HL-60 (cell line): ENCODE measurements at regions not wholly inside any gene's neighbourhood (a gene's known extent, or its start where the extent isn't known, plus 50 kb on each side); places are given as distances from the start of the nearest gene placed in this dataset.

Experiments
- DNase-seq, 2 experiments: peaks; one replicate each; pipeline ENCODE4 v3.0.0-alpha.2; 2010 to 2020; ENCODE audit warnings: low read depth in 1 of 2, low spot score in 1 of 2
- H3K27ac ChIP-seq: fragments of 250-450 bp; sonication (Bioruptor Pico); replicated peaks from 2 replicates; pipeline ENCODE4 v1.5.1; 2020; ENCODE audit warnings: mild to moderate bottlenecking, moderate library complexity
- H3K27me3 ChIP-seq: fragments of 250-450 bp; sonication (Bioruptor Pico); 2 replicates; pipeline ENCODE4 v1.5.1; 2021; ENCODE audit warnings: mild to moderate bottlenecking, moderate library complexity; ENCODE audit not compliant: insufficient read depth, poor library complexity, severe bottlenecking
- H3K4me3 ChIP-seq: replicated peaks from 2 replicates; pipeline ENCODE4 v1.5.1; 2011; ENCODE audit warnings: mild to moderate bottlenecking, control low read depth, low read length; ENCODE audit not compliant: insufficient read depth
- GABPA ChIP-seq: IDR thresholded peaks from 2 replicates; pipeline ENCODE4 v1.6.1; 2012; ENCODE audit warnings: low read depth
- POLR2AphosphoS5 ChIP-seq: IDR thresholded peaks from 2 replicates; pipeline ENCODE4 v1.6.1; 2012; ENCODE audit warnings: low read depth
- SPI1 ChIP-seq: IDR thresholded peaks from 2 replicates; pipeline ENCODE4 v1.6.1; 2012; ENCODE audit warnings: low read depth, mild to moderate bottlenecking, borderline replicate concordance
- TF ChIP-seq, protein P1 (sequence below): IDR thresholded peaks from one replicate; pipeline ENCODE4 v1.5.1; 2011; ENCODE audit warnings: low read length, control low read depth, inconsistent platforms; ENCODE audit not compliant: insufficient read depth
- TF ChIP-seq, protein P2 (sequence below): IDR thresholded peaks from 2 replicates; pipeline ENCODE4 v1.6.1; 2012; ENCODE audit warnings: low read depth; ENCODE audit not compliant: insufficient replicate concordance

DNA sequence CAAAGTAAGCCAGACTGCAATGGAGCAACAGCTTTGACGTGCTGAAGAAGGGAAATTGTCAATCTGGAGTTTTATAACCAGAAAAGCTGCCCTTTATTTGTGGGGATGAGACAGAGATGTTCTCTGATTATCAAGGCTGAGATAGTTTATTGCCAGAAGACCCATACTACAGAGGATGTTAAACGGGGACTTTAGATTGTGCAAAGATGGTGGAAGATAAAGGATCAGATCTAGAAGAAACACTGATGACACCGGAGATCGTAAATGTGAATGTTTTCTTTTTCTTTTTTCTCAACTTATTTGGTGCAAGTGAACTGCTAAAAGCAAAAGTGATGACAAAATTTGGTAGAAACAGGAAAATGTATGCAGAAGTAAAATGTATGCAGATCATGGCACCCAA, 178.3 kb upstream of the PLEKHG7 start:
- Histone ChIP-seq H3K4me3 (no peak overlapping the region), H3K27me3 (no peaks in the 10 kb centered on the region), H3K27ac (no peak overlapping the region)
- no peak for DNase-seq
- TF ChIP-seq, protein P1, sequence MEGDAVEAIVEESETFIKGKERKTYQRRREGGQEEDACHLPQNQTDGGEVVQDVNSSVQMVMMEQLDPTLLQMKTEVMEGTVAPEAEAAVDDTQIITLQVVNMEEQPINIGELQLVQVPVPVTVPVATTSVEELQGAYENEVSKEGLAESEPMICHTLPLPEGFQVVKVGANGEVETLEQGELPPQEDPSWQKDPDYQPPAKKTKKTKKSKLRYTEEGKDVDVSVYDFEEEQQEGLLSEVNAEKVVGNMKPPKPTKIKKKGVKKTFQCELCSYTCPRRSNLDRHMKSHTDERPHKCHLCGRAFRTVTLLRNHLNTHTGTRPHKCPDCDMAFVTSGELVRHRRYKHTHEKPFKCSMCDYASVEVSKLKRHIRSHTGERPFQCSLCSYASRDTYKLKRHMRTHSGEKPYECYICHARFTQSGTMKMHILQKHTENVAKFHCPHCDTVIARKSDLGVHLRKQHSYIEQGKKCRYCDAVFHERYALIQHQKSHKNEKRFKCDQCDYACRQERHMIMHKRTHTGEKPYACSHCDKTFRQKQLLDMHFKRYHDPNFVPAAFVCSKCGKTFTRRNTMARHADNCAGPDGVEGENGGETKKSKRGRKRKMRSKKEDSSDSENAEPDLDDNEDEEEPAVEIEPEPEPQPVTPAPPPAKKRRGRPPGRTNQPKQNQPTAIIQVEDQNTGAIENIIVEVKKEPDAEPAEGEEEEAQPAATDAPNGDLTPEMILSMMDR, result no peak
- TF ChIP-seq, protein P2, sequence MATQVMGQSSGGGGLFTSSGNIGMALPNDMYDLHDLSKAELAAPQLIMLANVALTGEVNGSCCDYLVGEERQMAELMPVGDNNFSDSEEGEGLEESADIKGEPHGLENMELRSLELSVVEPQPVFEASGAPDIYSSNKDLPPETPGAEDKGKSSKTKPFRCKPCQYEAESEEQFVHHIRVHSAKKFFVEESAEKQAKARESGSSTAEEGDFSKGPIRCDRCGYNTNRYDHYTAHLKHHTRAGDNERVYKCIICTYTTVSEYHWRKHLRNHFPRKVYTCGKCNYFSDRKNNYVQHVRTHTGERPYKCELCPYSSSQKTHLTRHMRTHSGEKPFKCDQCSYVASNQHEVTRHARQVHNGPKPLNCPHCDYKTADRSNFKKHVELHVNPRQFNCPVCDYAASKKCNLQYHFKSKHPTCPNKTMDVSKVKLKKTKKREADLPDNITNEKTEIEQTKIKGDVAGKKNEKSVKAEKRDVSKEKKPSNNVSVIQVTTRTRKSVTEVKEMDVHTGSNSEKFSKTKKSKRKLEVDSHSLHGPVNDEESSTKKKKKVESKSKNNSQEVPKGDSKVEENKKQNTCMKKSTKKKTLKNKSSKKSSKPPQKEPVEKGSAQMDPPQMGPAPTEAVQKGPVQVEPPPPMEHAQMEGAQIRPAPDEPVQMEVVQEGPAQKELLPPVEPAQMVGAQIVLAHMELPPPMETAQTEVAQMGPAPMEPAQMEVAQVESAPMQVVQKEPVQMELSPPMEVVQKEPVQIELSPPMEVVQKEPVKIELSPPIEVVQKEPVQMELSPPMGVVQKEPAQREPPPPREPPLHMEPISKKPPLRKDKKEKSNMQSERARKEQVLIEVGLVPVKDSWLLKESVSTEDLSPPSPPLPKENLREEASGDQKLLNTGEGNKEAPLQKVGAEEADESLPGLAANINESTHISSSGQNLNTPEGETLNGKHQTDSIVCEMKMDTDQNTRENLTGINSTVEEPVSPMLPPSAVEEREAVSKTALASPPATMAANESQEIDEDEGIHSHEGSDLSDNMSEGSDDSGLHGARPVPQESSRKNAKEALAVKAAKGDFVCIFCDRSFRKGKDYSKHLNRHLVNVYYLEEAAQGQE, result no peak
- TF ChIP-seq SPI1 (no peak), GABPA (no peak)

DNA sequence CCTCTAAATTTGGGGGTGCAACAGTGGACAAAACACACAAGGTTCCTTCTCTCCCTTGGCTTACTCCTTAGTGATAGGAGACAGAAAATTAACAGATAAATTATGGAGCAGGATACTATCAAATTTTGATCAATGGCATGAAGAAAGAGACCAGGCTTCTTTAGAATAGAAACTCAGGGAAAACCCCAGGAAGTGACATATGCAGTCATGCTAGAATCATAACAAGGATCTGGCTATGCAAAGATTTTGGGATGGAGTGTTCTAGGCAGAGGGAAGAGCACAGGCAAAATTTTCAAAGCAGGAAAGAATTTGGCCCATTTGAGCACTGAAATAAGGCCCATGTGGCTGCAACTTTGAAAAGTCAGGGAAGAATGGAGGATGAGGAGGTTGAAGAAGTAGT, 182.3 kb upstream of the PLEKHG7 start:
- Histone ChIP-seq H3K27ac (no peak overlapping the region), H3K27me3 (no peaks in the 10 kb centered on the region), H3K4me3 (no peak overlapping the region)
- no peak for DNase-seq
- TF ChIP-seq POLR2AphosphoS5, result no peak
- TF ChIP-seq SPI1, result no peak
- TF ChIP-seq, protein P2, result no peak
- no peak for TF ChIP-seq GABPA
- TF ChIP-seq, protein P1, result no peak

DNA sequence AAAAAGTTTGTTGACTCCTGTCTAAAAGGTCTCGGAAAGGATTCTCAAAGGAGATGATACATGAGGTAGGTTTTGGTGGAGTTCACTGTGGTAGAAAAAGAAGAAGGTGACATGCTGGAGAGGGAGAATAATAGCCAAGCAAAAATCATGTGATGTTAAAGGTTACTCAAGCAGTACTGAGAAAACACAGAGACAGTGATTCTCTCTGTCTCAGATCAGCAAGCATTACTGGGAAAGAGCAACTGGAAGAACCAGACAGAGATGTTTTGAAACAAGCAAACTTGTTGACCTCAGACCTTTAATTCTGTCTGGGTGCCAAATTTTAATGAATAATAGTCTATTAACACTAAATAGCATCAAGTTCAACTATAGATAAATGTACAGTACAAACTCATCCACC, 183.5 kb upstream of the PLEKHG7 start:
- Histone ChIP-seq H3K27me3 (no peaks in the 10 kb centered on the region), H3K27ac (no peak overlapping the region), H3K4me3 (no peak overlapping the region)
- no peak for DNase-seq
- TF ChIP-seq GABPA, result no peak
- TF ChIP-seq POLR2AphosphoS5, result no peak
- TF ChIP-seq, protein P1, result no peak
- TF ChIP-seq SPI1, result no peak
- TF ChIP-seq, protein P2, result no peak
